HG03025 (cell line): ENCODE measurements at regions not wholly inside any gene's neighbourhood (a gene's known extent, or its start where the extent isn't known, plus 50 kb on each side); places are given as distances from the start of the nearest gene placed in this dataset.
"Not testable (repeated sequence)": the region's sequence is repeated elsewhere in the genome, so short reads cannot be mapped to it uniquely, and the experiment has no call there.

Experiments used
- ATAC-seq: cut with Tn5 transposase; IDR thresholded peaks from one replicate; pipeline ENCODE4 v1.9.1; 2021; ENCODE audit warnings: mild to moderate bottlenecking, moderate library complexity; ENCODE audit not compliant: unreplicated experiment, low FRiP score

GRCh38 chr6:112626468-112627082 lies 279.4 kb downstream of the RFPL4B start:
- ATAC-seq, result no peak

GRCh38 chr6:112634376-112634775 lies 287.2 kb downstream of the RFPL4B start:
- ATAC-seq, result no peak

GRCh38 chr6:112636650-112637262 lies 289.6 kb downstream of the RFPL4B start:
- ATAC-seq, result no peak

- no peak for ATAC-seq
Observed at GRCh38 chr6:112639391-112639831, 292.3 kb downstream of the RFPL4B start.

GRCh38 chr6:112640891-112641290 lies 293.8 kb downstream of the RFPL4B start:
- no peak for ATAC-seq

GRCh38 chr6:112649853-112650252 lies 302.7 kb downstream of the RFPL4B start:
- no peak for ATAC-seq

- ATAC-seq, result no peak
Observed at GRCh38 chr6:112651239-112651638, 304.1 kb downstream of the RFPL4B start.

GRCh38 chr6:112659912-112660311 lies 312.8 kb downstream of the RFPL4B start:
- no peak for ATAC-seq

- no peak for ATAC-seq
Observed at GRCh38 chr6:112660626-112661025, 313.5 kb downstream of the RFPL4B start.

- no peak for ATAC-seq
Observed at GRCh38 chr6:112663698-112664097, 316.6 kb downstream of the RFPL4B start.

GRCh38 chr6:112665114-112665513 lies 318.0 kb downstream of the RFPL4B start:
- no peak for ATAC-seq

GRCh38 chr6:112665815-112666214 lies 318.7 kb downstream of the RFPL4B start:
- ATAC-seq, result no peak

- ATAC-seq, result no peak
Observed at GRCh38 chr6:112667427-112667826, 320.3 kb downstream of the RFPL4B start.

- no peak for ATAC-seq
Observed at GRCh38 chr6:112680091-112680490, 333.0 kb downstream of the RFPL4B start.

GRCh38 chr6:112682071-112682470 lies 334.9 kb downstream of the RFPL4B start:
- no peak for ATAC-seq

GRCh38 chr6:112683106-112683505 lies 336.0 kb downstream of the RFPL4B start:
- no peak for ATAC-seq

GRCh38 chr6:112683926-112684325 lies 336.8 kb downstream of the RFPL4B start:
- no peak for ATAC-seq

- ATAC-seq, result not testable (repeated sequence)
Observed at GRCh38 chr6:112685521-112686220, 338.5 kb downstream of the RFPL4B start.

- ATAC-seq, result not testable (repeated sequence)
Observed at GRCh38 chr6:112688487-112689165, 341.5 kb downstream of the RFPL4B start.

- not testable (repeated sequence) for ATAC-seq
Observed at GRCh38 chr6:112689183-112689858, 342.2 kb downstream of the RFPL4B start.
